HUES64 (cell line): ENCODE measurements at regions not wholly inside any gene's neighbourhood (a gene's known extent, or its start where the extent isn't known, plus 50 kb on each side); places are given as distances from the start of the nearest gene placed in this dataset.

Experiments
- H3K27ac ChIP-seq: 2 replicates; pipeline ENCODE4 v1.7.0; 2013; ENCODE audit warnings: low read depth, low read length, inconsistent platforms
- H3K27me3 ChIP-seq: 2 replicates; pipeline ENCODE4 v1.6.1; 2013; ENCODE audit warnings: mild to moderate bottlenecking, low read length; ENCODE audit not compliant: insufficient read depth
- H3K36me3 ChIP-seq: 2 replicates; pipeline ENCODE4 v1.6.1; 2013; ENCODE audit warnings: mild to moderate bottlenecking, low read length; ENCODE audit not compliant: insufficient read depth
- H3K4me1 ChIP-seq: 2 replicates; pipeline ENCODE4 v1.6.1; 2013; ENCODE audit warnings: mild to moderate bottlenecking, low read length, moderate library complexity; ENCODE audit not compliant: insufficient read depth
- H3K4me3 ChIP-seq: 2 replicates; pipeline ENCODE4 v1.5.1; 2013; ENCODE audit warnings: mild to moderate bottlenecking, low read length, moderate library complexity
- H3K9ac ChIP-seq: 2 replicates; pipeline ENCODE4 v1.6.1; 2013; ENCODE audit warnings: mild to moderate bottlenecking, low read depth, low read length
- H3K9me3 ChIP-seq: 2 replicates; pipeline ENCODE4 v1.6.1; 2013; ENCODE audit warnings: low read depth, low read length; ENCODE audit not compliant: insufficient read depth
- WGBS: fragments of 150-250, 120-280 bp; methylation state at CpG from one replicate; pipeline ENCODE4 v1.1.7; 2013; ENCODE audit warnings: missing lambda C conversion rate; 5-methylcytosine and 5-hydroxymethylcytosine counted together

- peaks cover 10% of the 10 kb centered on the region for H3K27me3 ChIP-seq
- no peak overlapping the region for H3K4me3 ChIP-seq
- no peak overlapping the region for H3K9ac ChIP-seq
- no peak overlapping the region for H3K27ac ChIP-seq
- H3K9me3 ChIP-seq, result no peaks in the 10 kb centered on the region
- H3K36me3 ChIP-seq, result no peaks in the 10 kb centered on the region
- no peaks in the 10 kb centered on the region for H3K4me1 ChIP-seq
Observed at GRCh38 chr4:4913628-4914027, 54.2 kb downstream of the MSX1 start.

GRCh38 chr4:4914059-4914820 lies 54.8 kb downstream of the MSX1 start:
- H3K27me3 ChIP-seq, result peaks cover 6% of the 10 kb centered on the region
- 92% methylated on average over 4 of the region's 4 CpGs for WGBS

GRCh38 chr4:4914965-4915845 lies 55.7 kb downstream of the MSX1 start:
- H3K4me3 ChIP-seq, result no peak overlapping the region

More at GRCh38 chr4:4914059-4914820, 54.8 kb downstream of the MSX1 start:
- no peaks in the 10 kb centered on the region for H3K36me3 ChIP-seq
- no peak overlapping the region for H3K9ac ChIP-seq
- H3K27ac ChIP-seq, result no peak overlapping the region
- no peaks in the 10 kb centered on the region for H3K4me1 ChIP-seq
- H3K4me3 ChIP-seq, result no peak overlapping the region
- H3K9me3 ChIP-seq, result no peaks in the 10 kb centered on the region

GRCh38 chr4:4918067-4918466 lies 58.6 kb downstream of the MSX1 start:
- Histone ChIP-seq H3K27me3 (peaks cover 2% of the 10 kb centered on the region), H3K9me3 (no peaks in the 10 kb centered on the region), H3K27ac (no peak overlapping the region), H3K4me1 (no peaks in the 10 kb centered on the region), H3K36me3 (no peaks in the 10 kb centered on the region), H3K4me3 (no peak overlapping the region), H3K9ac (no peak overlapping the region)
- 75% methylated on average over 2 of the region's 2 CpGs for WGBS

More at GRCh38 chr4:4914965-4915845, 55.7 kb downstream of the MSX1 start:
- WGBS, result 91% methylated on average over 10 of the region's 10 CpGs
- Histone ChIP-seq H3K27ac (no peak overlapping the region), H3K4me1 (no peaks in the 10 kb centered on the region), H3K36me3 (no peaks in the 10 kb centered on the region), H3K9ac (no peak overlapping the region), H3K9me3 (no peaks in the 10 kb centered on the region), H3K27me3 (no peaks in the 10 kb centered on the region; the same call in 1 of the 2 replicates)

GRCh38 chr4:4919927-4920326 lies 60.5 kb downstream of the MSX1 start:
- H3K9me3 ChIP-seq, result no peaks in the 10 kb centered on the region
- no peaks in the 10 kb centered on the region for H3K4me1 ChIP-seq
- H3K4me3 ChIP-seq, result no peak overlapping the region
- H3K9ac ChIP-seq, result no peak overlapping the region
- no peaks in the 10 kb centered on the region for H3K36me3 ChIP-seq
- 96% methylated on average over 11 of the region's 11 CpGs for WGBS
- H3K27ac ChIP-seq, result no peak overlapping the region
- H3K27me3 ChIP-seq, result peaks cover 2% of the 10 kb centered on the region

GRCh38 chr4:4921077-4921476 lies 61.6 kb downstream of the MSX1 start:
- H3K9me3 ChIP-seq, result no peaks in the 10 kb centered on the region
- no peak overlapping the region for H3K9ac ChIP-seq
- H3K4me3 ChIP-seq, result no peak overlapping the region
- no peaks in the 10 kb centered on the region for H3K36me3 ChIP-seq
- 91% methylated on average over 2 of the region's 2 CpGs for WGBS
- no peak overlapping the region for H3K27ac ChIP-seq
- no peaks in the 10 kb centered on the region for H3K4me1 ChIP-seq
- H3K27me3 ChIP-seq, result peaks cover 2% of the 10 kb centered on the region

- 100% methylated on average over 1 of the region's 2 CpGs for WGBS
Observed at GRCh38 chr4:4922441-4922840, 63.0 kb downstream of the MSX1 start.

GRCh38 chr4:4923201-4923600 lies 63.7 kb downstream of the MSX1 start:
- H3K27ac ChIP-seq, result no peak overlapping the region
- no peak overlapping the region for H3K4me3 ChIP-seq
- H3K36me3 ChIP-seq, result no peaks in the 10 kb centered on the region
- no peaks in the 10 kb centered on the region for H3K4me1 ChIP-seq
- H3K27me3 ChIP-seq, result peaks cover 2% of the 10 kb centered on the region
- H3K9me3 ChIP-seq, result no peaks in the 10 kb centered on the region
- WGBS, result 93% methylated on average over 1 of the region's 1 CpG
- no peak overlapping the region for H3K9ac ChIP-seq

More at GRCh38 chr4:4922441-4922840, 63.0 kb downstream of the MSX1 start:
- no peak overlapping the region for H3K4me3 ChIP-seq
- H3K9ac ChIP-seq, result no peak overlapping the region
- H3K36me3 ChIP-seq, result no peaks in the 10 kb centered on the region
- no peaks in the 10 kb centered on the region for H3K9me3 ChIP-seq
- H3K27me3 ChIP-seq, result peaks cover 2% of the 10 kb centered on the region
- no peak overlapping the region for H3K27ac ChIP-seq
- H3K4me1 ChIP-seq, result no peaks in the 10 kb centered on the region

GRCh38 chr4:4930677-4931076 lies 71.2 kb downstream of the MSX1 start:
- WGBS, result 65% methylated on average over 2 of the region's 3 CpGs
- Histone ChIP-seq H3K36me3 (no peaks in the 10 kb centered on the region), H3K4me3 (no peak overlapping the region), H3K9ac (no peak overlapping the region), H3K4me1 (no peaks in the 10 kb centered on the region), H3K27me3 (no peaks in the 10 kb centered on the region), H3K9me3 (no peaks in the 10 kb centered on the region), H3K27ac (no peak overlapping the region)

- no peaks in the 10 kb centered on the region for H3K4me1 ChIP-seq
Observed at GRCh38 chr4:4935974-4936373, 76.5 kb downstream of the MSX1 start.

GRCh38 chr4:4937926-4938325 lies 78.5 kb downstream of the MSX1 start:
- WGBS, result 95% methylated on average over 6 of the region's 6 CpGs

More at GRCh38 chr4:4935974-4936373, 76.5 kb downstream of the MSX1 start:
- H3K27me3 ChIP-seq, result peaks cover 2% of the 10 kb centered on the region; the same call in 1 of the 2 replicates
- H3K36me3 ChIP-seq, result no peaks in the 10 kb centered on the region
- H3K9ac ChIP-seq, result no peak overlapping the region
- H3K9me3 ChIP-seq, result no peaks in the 10 kb centered on the region
- no peak overlapping the region for H3K4me3 ChIP-seq
- WGBS, result 82% methylated on average over 8 of the region's 8 CpGs
- no peak overlapping the region for H3K27ac ChIP-seq

More at GRCh38 chr4:4937926-4938325, 78.5 kb downstream of the MSX1 start:
- Histone ChIP-seq H3K36me3 (no peaks in the 10 kb centered on the region), H3K4me3 (no peak overlapping the region), H3K9ac (no peak overlapping the region), H3K27me3 (peaks cover 2% of the 10 kb centered on the region; the same call in 1 of the 2 replicates), H3K4me1 (no peaks in the 10 kb centered on the region), H3K9me3 (no peaks in the 10 kb centered on the region), H3K27ac (no peak overlapping the region)
